Renal pelvis (tissue), 1 donor: ENCODE measurements at regions not wholly inside any gene's neighbourhood (a gene's known extent, or its start where the extent isn't known, plus 50 kb on each side); places are given as distances from the start of the nearest gene placed in this dataset.
"Not testable (repeated sequence)": the region's sequence is repeated elsewhere in the genome, so short reads cannot be mapped to it uniquely, and the experiment has no call there.

Source experiments
- DNase-seq: peaks from one replicate; pipeline ENCODE4 v3.0.0-alpha.2; 2013

- DNase-seq = not testable (repeated sequence)
Measured at GRCh38 chr1:146715054-146715453, 223.1 kb upstream of the NBPF12 start.

DNA sequence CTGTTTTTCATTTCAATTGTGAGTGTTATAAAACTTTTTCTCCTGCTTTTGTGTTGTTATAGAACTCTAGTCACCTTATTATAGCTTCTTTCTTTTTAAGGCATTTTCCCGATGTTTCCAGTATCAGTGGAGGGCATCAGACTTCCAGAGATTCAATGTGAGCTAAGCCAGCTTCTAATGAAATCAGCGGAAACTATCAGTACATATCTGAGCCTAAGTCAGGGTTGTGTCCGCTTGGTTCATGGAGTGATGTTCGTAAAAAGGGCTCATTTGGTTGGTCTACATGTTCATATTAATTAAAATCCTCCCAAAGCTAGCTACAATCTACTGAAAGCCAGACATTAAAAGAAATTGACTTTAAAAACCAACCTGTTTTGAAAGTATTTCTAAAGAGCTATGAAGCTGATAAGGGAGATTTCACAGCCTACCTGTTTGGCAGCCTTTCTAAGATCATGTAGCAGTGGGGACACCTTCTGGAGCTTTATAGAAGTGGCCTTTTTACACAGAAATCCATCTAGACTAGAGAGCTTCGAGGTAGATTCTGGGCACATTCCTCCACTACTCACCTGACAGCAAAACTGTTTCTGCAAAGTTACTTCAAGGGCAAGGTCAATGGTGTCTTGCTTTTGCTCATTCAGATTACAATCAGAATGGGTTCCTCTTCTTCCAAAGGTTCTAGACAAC, 227.1 kb upstream of the NBPF12 start:
- peak; percentile 26 for DNase-seq

GRCh38 chr1:146709302-146709701, 228.8 kb upstream of the NBPF12 start:
- not testable (repeated sequence) for DNase-seq

- not testable (repeated sequence) for DNase-seq
Measured at GRCh38 chr1:146704162-146704724, 233.9 kb upstream of the NBPF12 start.

DNA sequence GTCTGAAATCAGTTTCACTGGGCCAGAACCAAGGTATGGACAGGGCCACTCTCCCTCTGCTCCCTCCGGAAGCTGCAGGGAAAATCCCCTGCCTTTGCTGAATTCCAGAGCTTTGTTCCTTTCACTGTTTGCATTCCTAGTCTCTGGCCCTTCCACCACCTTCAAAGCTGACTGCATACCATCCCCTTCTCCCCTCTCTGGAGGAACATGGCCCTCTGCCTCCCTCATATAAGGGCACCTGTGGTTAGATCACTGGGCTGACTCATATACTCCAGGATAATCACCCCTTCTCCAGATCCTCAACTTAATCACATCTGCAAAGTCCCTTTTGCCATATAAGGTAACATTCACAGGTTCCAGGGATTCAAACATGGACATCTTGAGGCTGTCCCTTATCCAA, 236.8 kb upstream of the NBPF12 start:
- not testable (repeated sequence) for DNase-seq

DNA sequence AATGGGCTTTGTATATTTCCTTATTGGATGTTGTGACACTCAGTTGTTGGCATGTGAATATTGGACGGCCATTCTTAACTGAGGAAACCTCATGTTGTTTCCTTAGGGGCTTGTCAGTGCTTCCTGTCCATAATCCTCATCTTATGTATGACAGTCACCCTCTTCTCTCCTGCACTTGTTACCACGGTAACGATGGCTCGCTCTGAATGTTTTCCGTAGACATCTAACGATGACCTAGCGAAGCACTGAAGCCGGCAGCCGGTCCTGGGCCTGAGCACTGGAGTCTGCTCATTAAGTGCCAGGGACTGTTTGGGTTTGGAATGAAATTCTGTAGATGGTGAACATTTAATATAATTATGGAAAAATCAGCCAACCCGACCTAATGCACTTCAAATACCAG, 242.7 kb upstream of the NBPF12 start:
- not testable (repeated sequence) for DNase-seq

DNA sequence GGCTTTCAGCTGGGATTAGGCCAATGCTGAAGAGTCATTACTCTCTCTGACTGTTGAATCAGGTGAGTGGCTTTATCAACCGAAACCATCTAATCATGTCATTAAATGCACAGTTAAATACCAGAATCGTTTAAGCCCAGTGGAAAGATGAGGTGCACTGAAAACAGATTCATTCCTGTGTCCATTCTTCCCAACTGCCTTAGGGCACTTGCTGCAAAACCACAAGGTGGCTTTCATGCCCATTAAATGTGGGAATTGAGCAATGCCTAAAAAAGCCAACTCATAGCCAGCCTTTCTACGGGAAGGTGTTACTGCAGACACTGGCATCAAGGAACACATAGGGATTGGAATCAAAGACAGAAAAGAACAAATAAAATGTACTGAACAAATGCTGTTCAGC, 246.3 kb upstream of the NBPF12 start:
- DNase-seq = not testable (repeated sequence)

DNA sequence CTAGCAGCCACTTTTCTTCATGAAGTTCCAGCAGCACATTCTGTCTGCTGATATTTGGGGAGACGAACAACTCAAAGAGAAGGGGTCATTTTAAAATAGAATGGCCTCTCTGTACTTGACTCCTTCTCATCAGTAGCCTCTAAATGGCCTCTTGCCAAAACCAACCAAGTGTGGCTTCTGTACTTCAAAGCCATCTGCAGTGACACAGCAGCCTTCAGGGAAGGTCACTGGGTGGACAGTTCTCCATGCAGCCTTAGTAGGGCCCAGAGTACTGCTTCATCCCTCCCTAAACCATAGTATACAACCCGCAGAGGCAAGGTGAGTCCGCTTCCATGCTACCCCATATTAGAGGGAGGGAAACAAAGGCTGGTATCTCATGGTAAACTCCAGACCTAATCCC, 249.2 kb upstream of the NBPF12 start:
- DNase-seq = not testable (repeated sequence)

- not testable (repeated sequence) for DNase-seq
Measured at GRCh38 chr1:146686777-146687366, 251.3 kb upstream of the NBPF12 start.

DNA sequence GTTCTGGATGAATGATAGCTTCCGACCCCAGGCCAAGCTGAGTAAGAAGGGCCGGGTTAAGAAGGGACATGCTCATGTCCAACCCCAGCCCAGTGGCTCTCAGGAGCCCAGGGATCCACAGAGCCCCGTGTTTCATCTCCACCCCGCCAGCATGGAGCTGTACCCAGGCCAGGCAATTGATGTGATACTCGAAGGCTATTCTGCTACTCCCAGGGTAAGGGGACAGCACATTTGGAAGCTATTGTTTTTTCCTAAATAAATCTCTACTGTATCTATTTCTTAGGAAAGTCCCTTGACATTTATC, 255.0 kb upstream of the NBPF12 start:
- not testable (repeated sequence) for DNase-seq

- DNase-seq = not testable (repeated sequence)
Measured at GRCh38 chr1:146682227-146683125, 255.6 kb upstream of the NBPF12 start.

- DNase-seq = not testable (repeated sequence)
Measured at GRCh38 chr1:146673729-146674299, 264.3 kb upstream of the NBPF12 start.

- DNase-seq = not testable (repeated sequence)
Measured at GRCh38 chr1:146672608-146673007, 265.5 kb upstream of the NBPF12 start.

- not testable (repeated sequence) for DNase-seq
Measured at GRCh38 chr1:146671588-146671987, 266.5 kb upstream of the NBPF12 start.

- not testable (repeated sequence) for DNase-seq
Measured at GRCh38 chr1:146670832-146671566, 267.1 kb upstream of the NBPF12 start.

GRCh38 chr1:146666275-146666674, 271.8 kb upstream of the NBPF12 start:
- DNase-seq = not testable (repeated sequence)

- not testable (repeated sequence) for DNase-seq
Measured at GRCh38 chr1:146660242-146660641, 277.9 kb upstream of the NBPF12 start.

GRCh38 chr1:146656356-146657060, 281.6 kb upstream of the NBPF12 start:
- DNase-seq = not testable (repeated sequence)

DNA sequence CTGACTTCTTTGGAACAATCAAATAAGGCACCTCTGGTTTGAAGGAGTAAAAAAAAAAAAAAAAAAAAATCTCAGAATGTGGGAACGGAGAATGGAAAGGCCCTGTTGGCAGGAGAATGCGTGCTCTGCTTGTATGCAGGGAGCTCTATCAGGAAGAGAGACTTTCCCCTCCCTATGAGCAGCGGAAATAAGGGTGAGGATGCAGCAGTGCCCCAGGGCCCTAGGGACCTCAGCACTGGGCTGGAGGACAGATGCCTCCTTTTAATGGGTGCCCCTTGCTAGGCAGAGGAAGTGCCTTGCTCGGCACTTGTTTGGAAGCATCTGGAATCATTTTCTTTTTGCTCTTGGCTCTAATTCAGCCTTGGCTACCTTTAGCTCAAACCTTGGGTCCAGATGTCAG, 283.4 kb upstream of the NBPF12 start:
- DNase-seq = not testable (repeated sequence)

GRCh38 chr1:146645978-146646604, 292.0 kb upstream of the NBPF12 start:
- not testable (repeated sequence) for DNase-seq
